ENCODE measurements at regions not wholly inside any gene's neighbourhood (a gene's known extent, or its start where the extent isn't known, plus 50 kb on each side); places are given as distances from the start of the nearest gene placed in this dataset.
"Not testable (repeated sequence)": the region's sequence is repeated elsewhere in the genome, so short reads cannot be mapped to it uniquely, and the experiment has no call there.

DNA sequence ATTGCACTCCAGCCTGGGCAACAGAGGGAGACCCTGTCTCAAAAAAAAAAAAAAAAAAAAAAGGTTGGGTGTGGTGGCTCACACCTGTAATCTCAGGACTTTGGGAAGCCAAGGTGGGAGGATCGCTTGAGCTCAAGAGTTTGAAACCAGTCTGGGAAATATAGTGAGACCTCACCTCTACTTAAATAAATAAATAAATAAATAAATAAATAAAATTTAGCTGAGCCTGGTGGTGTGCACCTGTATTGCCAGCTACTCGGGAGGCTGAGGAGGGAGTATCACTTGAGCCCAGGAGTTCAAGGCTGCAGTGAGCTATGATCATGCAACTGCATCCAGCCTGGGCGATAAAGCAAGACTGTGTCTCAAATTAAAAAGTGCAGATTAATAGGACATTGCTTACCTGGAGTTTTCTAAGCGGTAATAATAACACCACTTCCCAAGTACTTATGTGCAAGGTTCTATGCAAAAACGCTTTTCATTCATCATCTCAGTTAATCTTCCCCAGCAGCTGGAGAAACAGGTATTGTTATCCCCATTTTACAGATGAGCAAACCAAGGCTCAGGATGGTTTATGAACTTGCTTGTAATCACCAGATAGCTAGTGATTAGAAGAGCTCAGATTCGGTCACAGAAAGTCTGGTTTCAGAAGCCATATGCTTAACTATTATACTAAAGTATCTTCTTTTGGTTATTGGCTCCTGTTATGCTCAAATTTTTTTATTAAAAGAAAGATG is 196.5 kb upstream of the MKLN1 start:
- no peak for DNase-seq (ENCODE audit: low read depth, low spot score)

DNA sequence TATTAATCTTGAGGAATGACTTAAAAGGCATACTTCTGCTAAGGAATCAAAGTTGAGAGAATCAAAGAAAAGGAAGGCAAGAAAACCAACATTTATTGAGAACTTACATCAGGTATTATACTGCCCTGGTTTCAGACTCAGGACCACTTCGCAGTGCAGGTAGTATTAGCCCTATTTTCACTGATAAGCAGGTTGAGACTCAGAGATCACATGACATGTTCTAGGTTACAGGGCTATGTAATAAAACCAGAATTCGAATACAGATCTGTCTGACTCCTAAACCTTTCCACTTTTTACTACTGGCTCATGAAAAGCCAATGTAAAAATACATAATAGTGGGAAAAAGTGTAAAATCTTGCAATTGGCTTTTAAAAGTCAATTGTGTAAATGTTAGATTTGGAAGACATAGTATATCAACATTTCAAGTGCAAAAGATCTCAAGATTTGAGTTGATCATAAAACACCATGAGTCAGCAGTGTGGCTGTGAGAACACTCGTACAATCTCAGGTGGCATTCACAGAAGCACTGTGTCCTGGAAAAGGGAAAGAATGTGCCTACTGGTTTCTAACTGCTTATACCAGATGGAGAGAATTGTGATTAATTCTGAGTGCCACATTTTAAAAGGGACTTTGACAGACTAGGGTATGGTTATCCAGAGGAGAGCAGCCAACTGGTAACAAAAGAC is 195.8 kb upstream of the MKLN1 start:
- no peak for DNase-seq (ENCODE audit: low read depth, low spot score)

DNA sequence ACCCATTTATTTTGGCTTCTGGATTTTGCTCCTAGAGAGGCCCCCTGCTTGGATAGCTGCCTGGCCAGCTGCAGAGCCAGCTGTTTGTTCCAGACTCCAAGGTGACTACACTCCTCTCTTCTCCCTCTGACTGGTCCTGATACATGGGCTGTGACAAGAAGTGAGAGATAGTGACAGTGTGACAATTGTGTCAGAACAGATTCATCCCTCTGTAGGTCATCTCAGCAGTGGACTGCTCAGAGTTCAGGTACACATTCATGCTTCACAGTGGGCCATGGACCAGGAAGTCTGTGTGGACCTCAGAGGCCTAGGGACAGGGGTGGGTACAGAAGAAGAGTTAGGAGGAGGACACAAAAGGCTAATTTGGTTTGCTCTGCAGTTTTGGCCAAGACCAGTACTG is 188.2 kb upstream of the MKLN1 start:
- DNase-seq (ENCODE audit: low read depth, low spot score): no peak

DNA sequence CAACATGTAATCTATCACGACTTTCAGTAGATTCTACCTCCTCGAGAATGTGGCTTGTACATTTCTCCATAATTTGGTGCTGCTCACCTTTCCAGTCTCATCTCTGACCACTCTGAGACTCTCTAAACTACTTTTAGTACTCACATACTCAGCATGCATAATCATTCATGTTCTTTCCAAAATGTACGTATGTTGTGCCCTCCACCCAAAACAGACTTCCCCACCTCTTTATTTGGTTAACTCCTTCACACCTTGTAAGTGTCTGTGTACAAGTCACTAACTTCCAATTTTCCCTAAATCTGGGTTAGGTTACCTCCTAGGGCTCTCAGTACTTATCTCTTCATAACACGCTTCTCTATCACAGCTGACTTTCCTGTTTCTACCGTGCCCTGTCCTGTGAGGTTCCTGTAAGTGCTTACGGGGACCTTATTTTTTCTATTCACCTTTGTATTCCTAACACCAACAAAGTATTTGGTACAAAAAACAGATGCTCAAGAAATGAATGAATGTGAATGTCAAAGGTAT is 186.2 kb upstream of the MKLN1 start:
- no peak for DNase-seq (ENCODE audit: low read depth, low spot score)

DNA sequence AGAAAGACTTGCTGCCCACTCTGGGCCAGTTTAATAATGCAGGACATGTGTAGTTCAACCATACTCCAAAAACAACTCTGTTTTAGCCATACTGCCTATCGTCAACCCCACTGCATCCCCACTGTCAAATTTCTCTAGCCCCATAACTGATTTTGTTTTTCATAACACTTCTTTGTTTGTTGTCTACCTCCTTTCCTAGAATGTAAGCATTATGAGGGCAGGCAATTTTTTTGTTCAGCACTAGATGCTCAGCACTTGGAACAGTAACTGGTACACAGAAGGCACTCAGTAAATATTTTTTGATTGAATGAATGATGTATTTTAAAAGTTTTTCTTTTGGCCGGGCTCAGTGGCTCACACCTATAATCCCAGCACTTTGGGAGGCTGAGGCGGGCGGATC is 183.8 kb upstream of the MKLN1 start:
- DNase-seq (ENCODE audit: low read depth, low spot score): no peak

DNA sequence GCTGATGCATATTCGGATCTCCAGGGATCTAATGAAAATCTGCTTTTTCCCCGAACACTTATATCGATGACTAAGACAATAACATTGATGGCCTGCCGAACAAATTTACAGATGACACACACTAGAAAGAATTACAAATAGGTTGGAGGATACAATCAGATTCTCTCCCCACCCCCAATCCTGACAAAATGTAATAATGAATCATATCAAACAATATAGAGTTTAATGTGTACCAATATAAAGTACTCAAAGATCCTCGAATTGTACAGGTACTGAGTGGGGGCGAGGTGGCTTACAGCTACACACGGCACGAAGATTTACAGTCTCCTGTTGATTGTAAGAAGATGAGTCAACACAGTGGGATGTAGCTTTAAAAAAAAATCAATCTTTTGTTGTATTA is 182.7 kb upstream of the MKLN1 start:
- DNase-seq (ENCODE audit: low read depth, low spot score): no peak

DNA sequence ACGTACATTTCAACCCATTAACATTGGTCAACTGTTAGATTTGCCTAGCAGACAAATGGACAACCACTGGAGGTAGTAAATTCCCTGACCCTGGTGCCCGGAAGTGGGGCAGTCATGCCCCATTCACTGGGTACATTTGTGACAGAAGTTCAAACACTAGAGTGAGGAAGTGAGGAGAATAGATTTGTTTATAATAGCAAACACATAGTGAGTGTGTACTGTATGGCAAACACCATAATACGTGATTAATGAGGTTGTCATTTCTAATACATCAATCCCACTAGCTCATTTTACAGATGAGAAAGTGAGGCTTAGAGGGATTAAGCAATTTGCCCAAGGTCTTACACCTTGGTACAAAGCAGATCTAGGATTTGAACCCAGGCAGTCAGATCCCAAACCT is 181.9 kb upstream of the MKLN1 start:
- DNase-seq (ENCODE audit: low read depth, low spot score): no peak

DNA sequence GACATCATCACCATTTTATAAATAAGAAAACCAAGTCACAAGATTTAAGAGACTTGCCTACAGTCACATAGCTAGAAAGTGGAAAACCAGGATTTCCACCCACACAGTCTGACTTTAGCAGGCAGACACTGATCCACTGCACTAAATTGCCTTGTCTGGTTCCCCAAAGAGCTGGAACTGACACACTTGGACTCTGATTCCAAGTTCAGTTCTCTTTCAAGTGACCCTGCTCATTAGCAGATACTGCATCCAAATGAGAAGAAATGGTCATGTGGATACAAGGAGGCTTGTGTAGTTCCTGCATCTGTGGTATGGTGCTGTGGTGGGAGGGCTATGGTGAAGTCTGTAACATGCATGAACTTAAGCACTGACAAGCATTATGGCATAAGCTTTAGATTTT is 180.1 kb upstream of the MKLN1 start:
- no peak for DNase-seq (ENCODE audit: low read depth, low spot score)

DNA sequence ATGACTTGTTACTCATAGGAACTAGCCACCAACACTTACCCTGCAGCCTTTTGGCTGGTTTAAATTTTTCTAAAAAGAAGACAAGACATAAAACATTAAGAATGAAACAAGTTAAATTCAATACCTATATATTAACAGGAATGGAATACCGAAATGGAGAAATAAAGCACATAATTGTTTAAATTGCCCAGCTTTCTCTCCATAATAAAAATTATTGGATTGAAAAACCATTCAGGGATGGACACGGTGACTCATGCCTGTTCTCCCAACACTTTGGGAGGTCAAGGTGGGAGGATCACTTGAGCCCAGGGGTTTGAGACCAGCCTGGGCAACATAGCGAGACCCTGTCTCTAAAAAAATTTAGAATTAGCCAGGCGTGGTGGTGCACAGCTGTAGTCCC is 179.4 kb upstream of the MKLN1 start:
- DNase-seq (ENCODE audit: low read depth, low spot score): no peak

DNA sequence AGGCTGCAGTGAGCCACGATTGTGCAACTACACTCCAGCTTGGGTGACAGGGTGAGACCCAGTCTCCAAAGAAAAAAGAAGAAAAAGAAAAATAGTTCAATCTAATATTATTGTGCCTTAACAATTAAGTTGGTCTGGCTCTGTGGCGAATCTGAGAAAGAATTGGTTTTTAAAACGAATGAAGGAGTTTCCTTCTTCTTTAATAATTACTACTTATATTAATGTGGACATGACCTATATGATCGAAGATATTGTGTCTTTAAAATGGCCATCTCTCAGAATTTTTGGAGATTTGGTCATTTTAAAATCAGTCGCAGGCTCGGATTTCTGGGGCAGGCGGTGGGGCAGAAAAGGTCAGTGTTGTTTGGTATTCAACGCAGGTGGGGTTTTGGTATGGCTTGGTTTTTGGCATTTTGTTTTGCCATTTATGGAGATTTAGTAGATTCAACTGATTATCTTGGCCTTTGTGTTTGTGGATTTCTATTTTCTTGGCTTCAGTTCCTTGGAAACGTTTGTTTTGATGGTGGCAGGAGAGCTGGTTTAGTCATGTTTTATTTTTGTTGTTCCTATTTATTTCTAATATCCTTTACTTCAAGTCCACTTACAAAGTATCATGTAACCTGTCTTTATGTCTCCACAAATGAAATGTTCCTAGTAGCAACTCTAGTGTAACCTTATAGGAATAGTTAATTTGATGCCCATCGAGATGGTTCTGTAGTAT is 178.8 kb upstream of the MKLN1 start:
- no peak for DNase-seq (ENCODE audit: low read depth, low spot score)

DNA sequence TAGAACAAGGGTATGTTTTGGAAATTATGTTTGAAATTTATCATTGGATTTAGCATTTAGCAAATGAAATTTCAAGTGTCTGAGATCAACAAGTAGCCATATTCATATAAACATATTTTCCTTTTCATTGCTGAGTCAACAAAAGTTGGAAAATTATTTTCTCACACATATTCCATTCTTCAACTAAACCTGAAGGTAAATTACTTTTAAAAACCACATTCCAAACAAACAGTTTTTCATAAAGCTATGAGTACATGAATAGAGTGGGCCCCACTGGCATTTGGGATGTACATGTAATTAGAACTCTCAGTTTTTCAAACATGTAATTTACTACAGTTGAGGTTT is 178.3 kb upstream of the MKLN1 start:
- no peak for DNase-seq (ENCODE audit: low read depth, low spot score)

DNA sequence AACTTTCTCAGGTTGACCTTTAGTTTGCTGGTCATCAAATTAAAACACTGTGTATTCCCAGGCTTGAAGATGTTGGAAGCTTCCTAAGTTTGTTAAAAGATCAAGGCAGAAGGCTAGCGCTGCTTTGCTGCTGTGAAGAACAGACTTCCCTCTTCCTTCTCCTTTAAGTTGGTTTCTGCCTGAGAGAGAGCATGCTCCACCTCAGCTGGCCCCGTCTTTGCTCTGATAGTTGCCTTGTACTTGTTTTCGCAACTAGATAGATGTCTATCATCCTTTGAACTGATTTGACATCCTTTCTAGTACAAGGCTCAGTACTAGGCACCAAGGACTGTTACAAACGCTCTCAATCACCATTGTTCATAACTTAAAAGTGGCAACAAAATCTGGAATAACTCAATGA is 177.8 kb upstream of the MKLN1 start:
- no peak for DNase-seq (ENCODE audit: low read depth, low spot score)

DNA sequence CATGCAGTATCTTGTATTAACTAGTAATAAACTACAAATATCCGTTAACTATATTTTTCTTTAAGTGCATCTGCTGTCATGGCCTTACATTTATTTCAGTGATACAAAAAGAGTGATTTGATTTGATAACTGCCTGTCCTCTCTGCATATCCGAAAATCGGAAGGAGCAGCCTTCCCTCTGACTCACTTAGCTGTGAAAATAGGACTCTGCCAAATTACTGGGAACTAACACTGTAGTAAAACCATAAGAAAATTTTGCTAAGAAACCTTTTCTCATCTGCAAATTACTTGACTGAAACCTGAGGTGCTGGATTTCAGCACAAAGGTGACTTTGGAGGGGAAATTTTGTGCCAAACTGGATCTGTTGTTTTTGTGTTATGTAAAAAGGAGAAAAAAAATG is 176.6 kb upstream of the MKLN1 start:
- DNase-seq (ENCODE audit: low read depth, low spot score): no peak

DNA sequence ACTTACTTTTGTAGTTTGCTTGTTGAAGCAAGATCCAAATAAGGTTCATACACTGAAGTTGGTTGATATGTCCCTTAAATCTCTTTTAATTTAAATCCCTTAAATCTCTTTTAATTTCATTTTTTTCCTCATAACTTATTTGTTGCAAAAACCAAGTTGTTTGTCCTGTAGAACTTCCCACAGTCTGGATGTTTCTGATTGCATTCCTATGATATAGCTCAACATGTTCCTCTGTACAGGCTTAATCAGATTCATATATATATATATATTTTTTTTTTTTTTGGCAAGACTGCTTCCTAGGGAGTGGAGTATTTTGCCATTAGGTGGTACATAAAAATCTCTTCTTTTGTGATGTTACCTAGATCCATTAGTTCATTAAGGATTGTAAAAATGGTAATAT is 174.9 kb upstream of the MKLN1 start:
- no peak for DNase-seq (ENCODE audit: low read depth, low spot score)

DNA sequence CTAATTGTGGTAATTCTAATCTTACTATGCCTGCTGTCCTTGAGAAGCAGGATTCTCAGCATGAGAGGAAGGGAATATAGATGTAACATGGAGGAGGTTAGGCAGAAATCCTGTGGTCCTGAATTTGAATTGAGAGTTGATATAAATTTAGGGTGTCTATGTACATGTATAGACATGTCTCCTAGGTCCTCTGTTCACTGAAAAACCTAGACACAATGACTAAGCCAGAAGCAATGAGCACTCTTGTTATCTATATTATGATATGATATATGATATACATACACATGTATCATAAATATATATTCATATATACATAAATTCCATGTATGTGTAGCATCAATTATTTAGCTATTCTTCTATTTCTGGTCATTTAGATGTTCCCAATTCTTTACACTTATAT is 173.3 kb upstream of the MKLN1 start:
- DNase-seq (ENCODE audit: low read depth, low spot score): no peak

DNA sequence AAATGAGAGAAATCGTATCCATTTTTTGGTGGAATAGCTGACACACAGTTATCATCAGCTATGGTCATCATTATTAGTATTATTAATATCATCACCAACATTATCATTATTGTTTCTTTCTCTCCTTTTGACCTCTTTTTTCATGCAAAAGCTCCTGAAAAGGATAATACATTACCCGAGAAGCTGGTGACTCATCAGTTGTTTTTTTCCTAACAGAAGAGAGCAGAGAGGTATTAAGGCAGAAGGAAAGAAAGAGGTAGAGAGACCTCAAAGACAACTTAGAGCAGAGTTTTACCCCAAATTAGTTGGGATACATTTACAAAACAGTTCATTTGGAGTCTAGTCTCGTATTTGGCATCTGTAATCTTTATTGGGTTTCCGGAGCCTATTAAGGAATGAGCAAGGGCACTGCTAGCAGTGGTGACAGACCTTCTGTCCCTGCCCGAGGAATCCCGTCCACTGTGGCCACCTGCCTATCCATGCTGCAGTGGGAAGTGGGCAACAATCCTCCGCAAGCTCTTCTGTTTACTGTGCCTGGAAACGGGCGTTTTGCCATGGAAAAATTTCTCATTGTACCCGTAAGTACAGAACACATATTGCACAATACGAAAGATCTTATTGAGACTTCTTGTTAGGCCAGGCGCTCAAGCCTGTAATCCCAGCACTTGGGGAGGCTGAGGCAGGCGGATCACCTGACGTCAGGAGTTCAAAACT is 170.0 kb upstream of the MKLN1 start:
- DNase-seq (ENCODE audit: low read depth, low spot score): no peak

DNA sequence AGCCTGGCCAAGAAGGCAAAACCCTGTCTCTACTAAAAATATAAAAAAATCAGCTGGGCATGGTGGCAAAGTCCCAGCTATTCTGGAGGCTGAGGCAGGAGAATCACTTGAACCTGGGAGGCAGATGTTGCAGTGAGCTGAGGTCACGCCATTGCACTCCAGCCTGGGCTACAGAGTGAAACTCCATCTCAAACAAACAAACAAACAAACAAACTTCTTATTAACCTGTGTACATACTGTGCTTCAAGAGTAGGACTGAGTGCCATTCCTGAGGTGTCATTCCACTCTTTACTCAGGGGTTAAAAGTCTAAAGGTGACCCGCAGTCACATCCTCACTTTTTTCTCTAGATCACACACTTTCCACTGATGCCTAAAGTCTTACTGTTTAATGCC is 169.4 kb upstream of the MKLN1 start:
- not testable (repeated sequence) for DNase-seq (ENCODE audit: low read depth, low spot score)

DNA sequence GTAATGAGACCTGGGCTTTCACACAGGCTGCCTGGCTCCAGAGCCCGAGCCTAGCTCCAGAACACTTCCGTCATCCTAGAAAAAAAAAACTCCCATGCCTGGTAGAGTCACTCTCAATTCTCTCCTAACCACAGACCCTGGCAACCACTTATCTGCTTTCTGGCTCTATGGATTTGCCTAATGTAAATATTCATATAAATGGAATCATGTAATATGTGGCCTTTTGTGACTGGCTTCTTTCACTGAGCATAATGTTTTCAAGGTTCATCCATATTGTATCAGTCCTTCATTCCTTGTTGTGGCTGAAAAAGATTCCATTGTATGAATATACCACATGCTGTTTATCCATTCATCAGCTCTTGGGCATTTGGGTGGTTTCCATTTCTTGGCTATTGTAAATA is 167.7 kb upstream of the MKLN1 start:
- no peak for DNase-seq (ENCODE audit: low read depth, low spot score)

DNA sequence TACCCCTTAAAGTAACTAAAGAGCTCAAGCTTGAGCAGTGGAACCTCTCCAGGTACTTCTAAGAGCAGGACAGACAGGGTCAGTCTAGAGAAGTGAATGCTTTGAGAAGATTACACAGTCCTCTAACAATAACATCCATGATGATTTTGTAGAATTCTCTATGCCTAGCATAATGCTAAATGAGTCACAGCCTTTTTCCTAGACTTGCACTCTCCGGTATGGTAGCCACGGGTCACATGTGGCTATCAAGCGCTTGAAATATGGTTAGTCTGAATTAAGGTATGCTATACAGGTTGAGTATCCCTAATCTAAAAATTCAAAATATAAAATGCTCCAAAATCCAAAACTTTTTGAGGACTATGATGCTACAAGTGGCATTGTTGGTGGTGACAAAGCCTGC is 166.6 kb upstream of the MKLN1 start:
- no peak for DNase-seq (ENCODE audit: low read depth, low spot score)

DNA sequence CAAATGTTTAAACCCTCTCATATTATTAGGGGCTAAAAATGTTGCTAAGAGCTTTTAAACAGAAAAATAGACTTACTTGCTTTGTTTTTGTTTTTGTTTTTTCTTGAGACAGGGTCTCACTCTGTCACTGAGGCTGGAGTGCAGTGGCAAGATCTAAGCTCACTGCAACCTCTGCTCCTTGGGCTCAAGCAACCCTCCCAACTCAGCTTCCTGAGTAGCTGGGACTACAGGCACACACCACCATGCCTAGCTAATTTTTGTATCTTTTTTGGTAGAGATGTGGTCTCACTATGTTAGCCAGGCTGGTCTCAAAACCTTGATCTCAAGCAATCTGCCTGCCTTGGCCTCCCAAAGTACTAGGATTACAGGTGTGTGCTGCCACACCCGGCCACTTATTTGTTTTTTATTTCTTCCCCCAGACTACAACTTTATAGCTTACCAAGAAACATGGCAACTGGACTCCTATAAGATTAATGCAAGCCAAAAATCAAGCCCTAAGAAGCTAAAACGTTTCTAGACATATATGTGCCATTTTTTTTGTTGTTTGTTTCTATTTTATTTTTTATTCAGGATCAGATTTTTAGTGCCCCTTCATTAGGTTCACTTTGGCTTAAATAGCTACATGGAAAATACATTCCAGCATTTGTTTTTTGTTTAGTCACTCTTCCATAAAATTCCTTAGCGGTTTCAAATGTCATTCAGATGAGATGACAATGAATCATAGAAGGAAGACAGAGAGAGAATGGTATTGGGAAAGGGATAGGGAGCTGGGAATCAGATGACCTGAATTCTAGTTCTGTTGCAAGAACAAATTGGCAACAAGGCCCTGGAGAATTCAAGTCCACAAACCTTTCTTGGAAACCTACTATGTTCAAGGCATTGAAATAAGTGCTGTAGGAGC is 163.4 kb upstream of the MKLN1 start:
- DNase-seq (ENCODE audit: low read depth, low spot score): no peak

DNA sequence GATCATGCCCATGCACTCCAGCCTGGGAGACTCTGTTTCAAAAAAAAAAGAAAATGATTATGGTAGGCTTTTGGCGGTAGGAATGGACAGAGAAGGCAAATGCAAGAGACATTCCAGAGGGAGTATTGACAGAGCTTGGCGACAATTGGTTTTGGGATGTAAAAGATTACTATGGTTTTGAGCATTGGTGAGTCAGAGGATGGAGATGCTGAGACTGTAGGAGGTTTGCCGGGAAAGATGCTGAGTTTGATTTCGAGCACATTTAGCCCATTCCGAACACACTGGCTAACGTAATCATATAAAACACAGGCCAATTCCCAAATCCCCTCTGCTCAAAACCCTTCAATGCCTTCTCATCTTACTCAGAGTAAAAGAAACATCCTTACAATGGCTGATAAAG is 161.6 kb upstream of the MKLN1 start:
- no peak for DNase-seq (ENCODE audit: low read depth, low spot score)

All from iPS DF 19.7 (cell line).